ENCODE measurements at regions not wholly inside any gene's neighbourhood (a gene's known extent, or its start where the extent isn't known, plus 50 kb on each side); places are given as distances from the start of the nearest gene placed in this dataset.

- no peak for TF ChIP-seq SIN3A (IDR thresholded peaks at IDR 0.05; ENCODE audit: low read depth, low read length)
- no peak for TF ChIP-seq CBFB (IDR thresholded peaks at IDR 0.05; ENCODE audit: low read depth)
- no peak for TF ChIP-seq EZH2 (IDR thresholded peaks at IDR 0.05; ENCODE audit: borderline replicate concordance, control insufficient read depth, low read depth, low read length)
- no peak for TF ChIP-seq CTCF (IDR thresholded peaks at IDR 0.05 in 2 of 3, conservative IDR thresholded peaks at IDR 0.05 in 1 of 3; ENCODE audit: control insufficient read depth in 2 of 3, extremely low read depth in 1 of 3, insufficient read depth in 1 of 3, low read depth in 3 of 3, low read length in 3 of 3)
- TF ChIP-seq, protein P1, sequence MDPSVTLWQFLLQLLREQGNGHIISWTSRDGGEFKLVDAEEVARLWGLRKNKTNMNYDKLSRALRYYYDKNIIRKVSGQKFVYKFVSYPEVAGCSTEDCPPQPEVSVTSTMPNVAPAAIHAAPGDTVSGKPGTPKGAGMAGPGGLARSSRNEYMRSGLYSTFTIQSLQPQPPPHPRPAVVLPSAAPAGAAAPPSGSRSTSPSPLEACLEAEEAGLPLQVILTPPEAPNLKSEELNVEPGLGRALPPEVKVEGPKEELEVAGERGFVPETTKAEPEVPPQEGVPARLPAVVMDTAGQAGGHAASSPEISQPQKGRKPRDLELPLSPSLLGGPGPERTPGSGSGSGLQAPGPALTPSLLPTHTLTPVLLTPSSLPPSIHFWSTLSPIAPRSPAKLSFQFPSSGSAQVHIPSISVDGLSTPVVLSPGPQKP (IDR thresholded peaks at IDR 0.05; ENCODE audit: low read depth, low read length): no peak
- no peak for TF ChIP-seq SP1 (IDR thresholded peaks at IDR 0.05; ENCODE audit: low read depth, low read length)
- TF ChIP-seq NR2C2 (IDR thresholded peaks at IDR 0.05; ENCODE audit: borderline replicate concordance, control insufficient read depth, insufficient read length, low read depth): no peak
- no peak for TF ChIP-seq SRF (IDR thresholded peaks at IDR 0.05; ENCODE audit: low read depth in 2 of 2, low read length in 2 of 2)
Measured at GRCh38 chr10:131477457-131478121, 166.1 kb upstream of the TCERG1L start.
